GM23248 (cell line): ENCODE measurements at regions not wholly inside any gene's neighbourhood (a gene's known extent, or its start where the extent isn't known, plus 50 kb on each side); places are given as distances from the start of the nearest gene placed in this dataset.

Experiments
- EZH2 ChIP-seq: fragments of 200-600 bp; sonication (generic); IDR thresholded peaks from 2 replicates; pipeline ENCODE4 v1.6.1; 2018; ENCODE audit warnings: antibody characterized with exemption, mild to moderate bottlenecking; ENCODE audit not compliant: insufficient read depth, poor library complexity, severe bottlenecking
- EZH2phosphoT487 ChIP-seq: fragments of 200-600 bp; sonication (generic); IDR thresholded peaks from 2 replicates; pipeline ENCODE4 v1.6.1; 2018; ENCODE audit warnings: antibody characterized with exemption, moderate library complexity, mild to moderate bottlenecking, low read depth; ENCODE audit not compliant: insufficient read depth

DNA sequence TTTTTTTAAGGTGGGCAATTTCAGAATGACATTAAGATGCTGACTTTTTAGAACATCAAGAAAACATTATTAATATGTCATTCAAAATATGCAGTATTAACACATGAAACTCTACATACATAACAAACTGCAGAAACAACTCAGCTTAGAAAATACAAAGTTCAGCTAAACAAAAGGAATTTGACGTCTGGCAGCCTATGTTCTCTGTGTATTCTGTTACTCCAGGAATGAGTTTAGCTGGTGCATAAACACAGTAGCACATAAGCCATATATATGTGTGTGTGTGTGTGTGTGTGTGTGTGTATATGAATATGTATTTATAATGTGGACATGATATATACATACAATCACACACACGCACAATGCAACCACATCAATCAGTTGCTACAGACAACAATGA is 413.5 kb upstream of the PSMD7 start:
- no peak for TF ChIP-seq EZH2
- TF ChIP-seq EZH2phosphoT487: no peak
